Smooth muscle cell (in vitro differentiated cells): ENCODE measurements at regions not wholly inside any gene's neighbourhood (a gene's known extent, or its start where the extent isn't known, plus 50 kb on each side); places are given as distances from the start of the nearest gene placed in this dataset.
A peak's percentile ranks its signal among the peaks of the same experiment; 100 is the strongest.

Experiments
- DNase-seq: peaks from one replicate; lab custom pipeline; 2025; ENCODE audit not compliant: unreplicated experiment; lab: John Stamatoyannopoulos, UW
- H2AFZ ChIP-seq: fragments of 200-600 bp; sonication (generic); 2 replicates; pipeline ENCODE4 v1.6.0; 2016; ENCODE audit warnings: antibody characterized with exemption, low read depth, mild to moderate bottlenecking
- H3F3A ChIP-seq: fragments of 200-600 bp; sonication (generic); 2 replicates; pipeline ENCODE4 v1.6.0; 2017; ENCODE audit warnings: antibody characterized with exemption, low read depth
- H3K27ac ChIP-seq: fragments of 200-600 bp; sonication (generic); 2 replicates; pipeline ENCODE4 v1.5.1; 2016; ENCODE audit warnings: low read depth, mild to moderate bottlenecking
- H3K27me3 ChIP-seq: fragments of 200-600 bp; sonication (generic); 2 replicates; pipeline ENCODE4 v1.6.1; 2016; ENCODE audit warnings: low read depth, mild to moderate bottlenecking
- H3K36me3 ChIP-seq: fragments of 200-600 bp; sonication (generic); 2 replicates; pipeline ENCODE4 v1.5.1; 2016; ENCODE audit warnings: low read depth
- H3K4me1 ChIP-seq: fragments of 200-600 bp; sonication (generic); 2 replicates; pipeline ENCODE4 v1.5.1; 2016; ENCODE audit warnings: low read depth
- H3K4me2 ChIP-seq: fragments of 200-600 bp; sonication (generic); 2 replicates; pipeline ENCODE4 v1.6.0; 2016; ENCODE audit warnings: mild to moderate bottlenecking
- H3K4me3 ChIP-seq: fragments of 200-600 bp; sonication (generic); 2 replicates; pipeline ENCODE4 v1.5.1; 2016; ENCODE audit warnings: mild to moderate bottlenecking
- H3K79me2 ChIP-seq: fragments of 200-600 bp; sonication (generic); 2 replicates; pipeline ENCODE4 v1.6.0; 2016; ENCODE audit warnings: low read depth, mild to moderate bottlenecking
- H3K9ac ChIP-seq: fragments of 200-600 bp; sonication (generic); 2 replicates; pipeline ENCODE4 v1.6.0; 2016; ENCODE audit warnings: low read depth
- H3K9me3 ChIP-seq: fragments of 200-600 bp; sonication (generic); replicated peaks from 2 replicates; pipeline ENCODE4 v1.5.1; 2016; ENCODE audit warnings: low read depth
- H4K20me1 ChIP-seq: fragments of 200-600 bp; sonication (generic); 2 replicates; pipeline ENCODE4 v1.6.0; 2016; ENCODE audit warnings: low read depth
- CTCF ChIP-seq: fragments of 200-600 bp; sonication (generic); IDR thresholded peaks from 2 replicates; pipeline ENCODE4 v1.5.1; 2017; ENCODE audit warnings: borderline replicate concordance, mild to moderate bottlenecking, antibody characterized with exemption; ENCODE audit not compliant: insufficient read depth, poor library complexity, severe bottlenecking
- WGBS: methylation state at CpG from one replicate; pipeline ENCODE4 v1.1.7; 2016; ENCODE audit warnings: low lambda C conversion rate; 5-methylcytosine and 5-hydroxymethylcytosine counted together

DNA sequence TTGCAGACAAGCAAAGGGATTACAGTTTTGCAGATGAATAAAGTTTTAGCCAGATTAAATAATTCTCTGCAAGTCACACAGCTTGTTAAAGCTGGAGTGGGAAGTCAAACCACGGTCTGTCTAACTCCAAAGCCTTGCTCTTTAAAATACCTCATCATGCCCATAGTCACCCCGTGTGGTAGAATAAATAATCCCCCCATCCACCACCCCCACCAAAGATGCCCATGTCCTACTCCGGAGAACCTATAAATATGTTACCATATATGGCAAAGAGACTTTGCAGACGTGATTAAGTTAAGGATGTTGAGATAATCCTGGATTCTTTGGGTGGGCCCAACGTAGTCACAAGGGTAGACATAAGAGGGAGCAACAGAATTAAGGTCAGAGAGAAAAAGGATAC, 118.7 kb downstream of the BEND2 start:
- H3F3A ChIP-seq, result no peaks in the 10 kb centered on the region
- DNase-seq, result no peak
- H3K27ac ChIP-seq, result no peak overlapping the region
- no peaks in the 10 kb centered on the region for H3K79me2 ChIP-seq
- H2AFZ ChIP-seq, result no peak overlapping the region
- no peak for TF ChIP-seq CTCF
- H3K4me1 ChIP-seq, result peaks cover 7% of the 10 kb centered on the region
- H3K36me3 ChIP-seq, result no peaks in the 10 kb centered on the region
- no peak overlapping the region for H3K9ac ChIP-seq
- H3K4me2 ChIP-seq, result no peak overlapping the region
- H3K4me3 ChIP-seq, result no peak overlapping the region
- H3K9me3 ChIP-seq, result no peaks in the 10 kb centered on the region
- WGBS, result 47% methylated on average over 5 of the region's 5 CpGs
- H3K27me3 ChIP-seq, result no peaks in the 10 kb centered on the region
- H4K20me1 ChIP-seq, result no peaks in the 10 kb centered on the region

- no peak overlapping the region for H3K4me3 ChIP-seq
- H3K27ac ChIP-seq, result peak overlapping the region; percentile 11
- no peak overlapping the region for H3K4me2 ChIP-seq
- H3K9me3 ChIP-seq, result peaks cover 3% of the 10 kb centered on the region
- no peaks in the 10 kb centered on the region for H3K27me3 ChIP-seq
- no peak for TF ChIP-seq CTCF
- H3K4me1 ChIP-seq, result peaks cover 7% of the 10 kb centered on the region
- H3K79me2 ChIP-seq, result no peaks in the 10 kb centered on the region
- H4K20me1 ChIP-seq, result no peaks in the 10 kb centered on the region
- no peaks in the 10 kb centered on the region for H3K36me3 ChIP-seq
- H2AFZ ChIP-seq, result no peak overlapping the region
- H3K9ac ChIP-seq, result no peak overlapping the region
- 84% methylated on average over 5 of the region's 5 CpGs for WGBS
- H3F3A ChIP-seq, result no peaks in the 10 kb centered on the region
- no peak for DNase-seq
Measured at GRCh38 chrX:18101087-18101486, 119.6 kb downstream of the BEND2 start.

DNA sequence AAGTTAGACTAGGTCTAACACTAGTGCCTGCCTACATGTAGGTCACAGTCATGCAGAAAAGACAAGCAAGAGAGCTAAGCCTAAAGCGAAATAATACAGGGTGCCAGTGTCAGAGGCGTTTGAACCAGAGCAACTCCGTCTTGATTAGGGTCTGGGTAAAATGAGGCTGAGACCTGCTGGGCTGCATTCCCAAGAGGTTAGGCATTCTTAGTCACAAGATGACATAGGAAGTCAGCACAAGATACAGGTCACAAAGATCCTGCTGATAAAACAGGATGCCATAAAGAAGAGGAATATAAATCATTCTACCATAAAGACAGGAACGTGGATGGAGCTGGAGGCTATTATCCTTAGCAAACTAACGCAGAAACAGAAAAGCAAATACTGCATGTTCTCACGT, 120.9 kb downstream of the BEND2 start:
- Histone ChIP-seq H3K9me3 (peaks cover 3% of the 10 kb centered on the region), H2AFZ (no peak overlapping the region), H3K79me2 (no peaks in the 10 kb centered on the region), H3K9ac (peak overlapping the region; percentile 10), H3K27ac (peak overlapping the region; percentile 74), H3F3A (no peaks in the 10 kb centered on the region), H3K4me2 (no peak overlapping the region), H3K4me1 (peaks cover 7% of the 10 kb centered on the region), H3K27me3 (no peaks in the 10 kb centered on the region), H3K36me3 (no peaks in the 10 kb centered on the region), H4K20me1 (no peaks in the 10 kb centered on the region), H3K4me3 (no peak overlapping the region)
- no peak for DNase-seq
- WGBS, result 58% methylated on average over 6 of the region's 6 CpGs
- TF ChIP-seq CTCF, result no peak

- Histone ChIP-seq H4K20me1 (no peaks in the 10 kb centered on the region), H3K9ac (no peak overlapping the region), H3K27ac (peak overlapping the region; percentile 74), H3K27me3 (no peaks in the 10 kb centered on the region), H3K9me3 (peaks cover 3% of the 10 kb centered on the region), H3F3A (no peaks in the 10 kb centered on the region), H3K4me2 (peak overlapping the region; percentile 78), H3K4me1 (peaks cover 7% of the 10 kb centered on the region), H3K36me3 (no peaks in the 10 kb centered on the region), H2AFZ (no peak overlapping the region), H3K4me3 (peak overlapping the region; percentile 10), H3K79me2 (no peaks in the 10 kb centered on the region)
- no peak for DNase-seq
- TF ChIP-seq CTCF, result no peak
- 33% methylated on average over 14 of the region's 14 CpGs for WGBS
Measured at GRCh38 chrX:18098763-18099162, 121.9 kb downstream of the BEND2 start.
